ENCODE measurements at regions not wholly inside any gene's neighbourhood (a gene's known extent, or its start where the extent isn't known, plus 50 kb on each side); places are given as distances from the start of the nearest gene placed in this dataset.

GRCh38 chr6:85069577-85069976, 305.2 kb upstream of the TBX18 start:
- TF ChIP-seq CTCF (IDR thresholded peaks at IDR 0.05) = no peak
- no peak for TF ChIP-seq POLR2A (IDR thresholded peaks at IDR 0.05)

All from ovary (tissue), 3 donors.